HG03103 (cell line): ENCODE measurements at regions not wholly inside any gene's neighbourhood (a gene's known extent, or its start where the extent isn't known, plus 50 kb on each side); places are given as distances from the start of the nearest gene placed in this dataset.

Source experiments
- ATAC-seq: cut with Tn5 transposase; IDR thresholded peaks from one replicate; pipeline ENCODE4 v1.9.1; 2021; ENCODE audit warnings: low read depth; ENCODE audit not compliant: unreplicated experiment

- ATAC-seq = no peak
Observed at GRCh38 chr1:188425687-188426086, 1596.9 kb downstream of the PLA2G4A start.

GRCh38 chr1:188426561-188426960, 1597.8 kb downstream of the PLA2G4A start:
- ATAC-seq = no peak

DNA sequence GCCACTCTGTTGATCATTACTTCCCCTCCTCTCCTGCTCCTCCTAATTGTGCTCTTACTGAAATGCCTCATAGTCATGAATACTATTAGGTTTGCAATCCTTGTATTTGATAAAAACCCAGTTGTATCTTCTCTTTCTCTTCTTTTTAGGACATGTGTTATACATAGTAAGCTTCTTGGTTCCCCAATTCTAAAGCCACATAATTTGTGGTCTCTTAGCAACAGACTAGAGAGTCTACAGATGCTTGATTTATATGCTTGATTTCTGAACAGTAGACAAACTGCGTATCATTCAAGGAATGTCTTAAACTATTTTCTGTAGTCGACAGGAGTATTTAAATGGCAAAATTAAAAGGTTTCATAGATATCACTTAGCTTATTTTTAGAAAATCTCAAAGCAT, 1598.9 kb downstream of the PLA2G4A start:
- ATAC-seq = no peak

- no peak for ATAC-seq
Observed at GRCh38 chr1:188429386-188429785, 1600.6 kb downstream of the PLA2G4A start.

DNA sequence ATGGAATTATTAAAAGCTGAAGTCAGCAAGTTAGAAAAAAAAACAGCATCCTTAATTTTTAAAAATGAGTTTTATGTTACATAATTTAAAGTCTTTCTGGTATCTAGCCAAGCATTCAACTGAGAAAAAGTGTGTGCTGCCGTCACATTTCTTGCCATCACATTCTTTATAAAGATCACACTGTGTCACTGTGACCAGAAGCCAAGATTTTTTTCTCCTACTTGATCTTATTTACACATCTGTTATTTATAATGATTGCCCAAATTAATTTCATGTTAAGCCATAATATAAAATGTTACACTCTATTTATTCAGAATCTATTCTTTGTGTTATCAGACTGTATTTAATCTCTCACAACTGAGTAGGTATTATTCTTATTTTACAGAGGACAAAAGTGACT, 1603.7 kb downstream of the PLA2G4A start:
- no peak for ATAC-seq

- no peak for ATAC-seq
Observed at GRCh38 chr1:188433425-188433824, 1604.7 kb downstream of the PLA2G4A start.

GRCh38 chr1:188444526-188444925, 1615.8 kb downstream of the PLA2G4A start:
- no peak for ATAC-seq

GRCh38 chr1:188462837-188463236, 1634.1 kb downstream of the PLA2G4A start:
- no peak for ATAC-seq

DNA sequence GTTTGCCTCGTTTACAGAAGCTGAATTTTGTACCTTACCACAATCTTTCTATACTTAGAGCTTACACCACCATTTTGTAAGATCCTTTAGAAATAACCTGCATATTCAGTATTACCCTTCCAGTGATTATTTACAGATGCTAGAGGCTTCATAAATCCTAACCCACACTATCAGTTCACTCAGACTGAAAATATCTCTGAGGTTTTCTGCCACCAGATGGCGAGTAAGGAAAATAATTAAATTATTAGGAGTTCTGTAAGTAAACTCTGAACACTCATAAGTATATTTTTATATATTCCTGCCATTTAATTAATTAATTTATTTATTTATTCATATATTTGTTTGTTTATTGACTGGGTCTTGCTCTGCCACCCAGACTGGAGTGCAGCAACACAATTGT, 1635.2 kb downstream of the PLA2G4A start:
- ATAC-seq = no peak

DNA sequence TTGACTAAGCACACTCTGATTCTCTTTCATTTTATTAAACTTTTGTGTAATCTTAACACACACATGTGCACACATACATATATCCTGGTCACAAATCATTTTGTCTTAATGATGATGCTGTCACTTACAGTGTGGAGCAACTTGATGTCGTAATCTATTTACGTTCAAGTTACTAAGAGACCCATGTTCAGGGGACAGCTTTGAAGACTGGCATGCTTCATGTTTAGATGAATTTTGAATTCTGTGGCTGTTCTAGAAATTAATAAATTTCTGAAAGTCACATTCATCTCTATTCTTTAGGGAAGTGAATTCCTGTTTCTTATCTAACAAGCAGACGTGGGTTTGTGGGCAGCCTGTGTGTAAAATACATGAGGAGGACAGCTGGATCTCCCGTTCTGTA, 1637.8 kb downstream of the PLA2G4A start:
- ATAC-seq = no peak

DNA sequence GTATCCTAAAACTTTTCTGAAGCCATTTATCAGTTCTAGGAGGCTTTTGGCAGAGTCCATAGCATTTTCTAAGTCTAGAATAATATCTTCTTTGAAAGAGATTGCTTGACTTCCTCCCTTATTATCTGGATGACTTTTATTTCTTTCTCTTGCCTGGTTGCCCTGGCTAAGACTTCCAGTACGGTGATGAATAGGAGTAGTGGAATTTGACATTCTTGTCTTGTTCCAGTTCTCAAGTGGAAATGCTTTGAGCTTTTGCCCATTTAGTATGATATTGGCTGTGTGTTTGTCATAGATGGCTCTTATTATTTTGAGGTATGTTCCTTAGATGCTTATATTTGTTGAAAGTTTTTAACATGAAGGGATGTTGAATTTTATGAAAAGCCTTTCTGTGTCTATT, 1647.9 kb downstream of the PLA2G4A start:
- ATAC-seq = no peak

GRCh38 chr1:188489336-188490112, 1660.8 kb downstream of the PLA2G4A start:
- no peak for ATAC-seq

- ATAC-seq = no peak
Observed at GRCh38 chr1:188496506-188496905, 1667.8 kb downstream of the PLA2G4A start.

DNA sequence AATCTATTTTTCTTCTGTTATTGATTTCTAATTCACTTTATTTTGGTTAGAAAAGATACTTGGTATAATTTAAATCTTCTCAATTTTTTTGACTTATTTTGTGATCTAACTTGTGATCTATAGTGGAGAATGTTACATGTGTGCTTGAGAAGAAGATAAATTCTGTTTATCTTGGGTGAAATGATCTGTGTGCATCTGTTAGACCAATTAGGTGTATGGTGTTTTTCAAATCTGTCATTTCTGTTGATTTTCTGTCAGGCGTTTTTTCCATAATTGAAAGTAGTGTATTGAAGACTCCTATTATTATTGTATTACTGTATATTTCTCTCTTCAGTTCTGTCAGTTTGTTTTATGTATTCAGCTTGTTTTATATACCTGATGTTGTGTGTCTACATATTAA, 1668.3 kb downstream of the PLA2G4A start:
- no peak for ATAC-seq

DNA sequence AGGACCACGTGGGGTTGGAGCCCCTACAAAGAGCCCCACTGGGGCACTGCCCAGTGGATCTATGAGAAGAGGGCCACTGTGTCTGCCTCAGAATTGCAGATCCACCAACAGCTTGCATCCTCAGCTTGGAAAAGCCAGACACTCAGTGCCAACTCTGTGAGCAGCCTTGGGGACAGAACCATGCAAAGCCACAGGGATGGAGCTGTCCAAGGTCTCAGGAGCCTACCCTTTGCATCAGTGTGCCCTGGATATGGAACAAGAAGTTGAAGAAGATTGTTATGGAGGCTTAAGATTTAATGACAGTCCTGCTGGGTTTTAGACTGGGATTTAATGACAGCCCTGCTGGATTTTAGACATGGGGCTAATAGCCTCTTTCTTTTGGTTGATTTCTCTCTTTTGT, 1670.9 kb downstream of the PLA2G4A start:
- ATAC-seq = no peak

DNA sequence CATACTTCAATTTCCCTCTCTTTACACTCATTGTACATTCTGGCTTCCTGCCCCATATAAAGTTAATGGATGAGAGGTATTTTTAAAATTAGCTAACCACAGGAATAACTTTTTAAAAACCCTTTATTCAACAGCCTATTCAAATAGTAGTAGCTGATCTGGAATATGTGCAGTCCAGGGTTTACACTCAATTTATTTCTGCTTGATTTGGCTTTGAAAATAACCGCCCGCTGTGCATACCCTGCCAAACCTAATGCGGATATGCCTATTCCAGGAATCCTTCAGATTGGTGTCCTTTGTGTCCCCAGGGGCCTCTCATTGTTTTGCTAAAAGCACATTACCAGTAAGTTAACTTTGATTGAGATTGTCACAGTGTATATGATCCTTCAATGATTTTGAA, 1686.2 kb downstream of the PLA2G4A start:
- no peak for ATAC-seq

DNA sequence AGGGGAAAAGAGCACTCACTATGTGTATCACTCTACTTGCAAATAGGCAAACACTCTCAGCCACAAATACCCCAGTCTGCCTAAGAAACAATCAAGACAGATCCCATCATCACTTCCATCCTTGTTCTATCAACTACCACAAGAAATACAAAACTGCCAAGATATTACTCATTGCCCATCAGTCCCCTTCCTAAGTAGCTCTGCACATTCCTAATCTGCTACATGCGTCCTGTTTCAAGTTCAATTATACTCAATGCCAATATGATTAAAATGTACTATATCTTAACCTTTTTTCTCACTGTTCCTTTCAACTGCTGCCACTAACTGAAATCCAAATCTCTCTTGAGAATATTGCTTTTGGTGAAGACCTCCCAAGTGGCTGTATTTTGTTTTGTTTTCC, 1688.4 kb downstream of the PLA2G4A start:
- ATAC-seq = no peak

DNA sequence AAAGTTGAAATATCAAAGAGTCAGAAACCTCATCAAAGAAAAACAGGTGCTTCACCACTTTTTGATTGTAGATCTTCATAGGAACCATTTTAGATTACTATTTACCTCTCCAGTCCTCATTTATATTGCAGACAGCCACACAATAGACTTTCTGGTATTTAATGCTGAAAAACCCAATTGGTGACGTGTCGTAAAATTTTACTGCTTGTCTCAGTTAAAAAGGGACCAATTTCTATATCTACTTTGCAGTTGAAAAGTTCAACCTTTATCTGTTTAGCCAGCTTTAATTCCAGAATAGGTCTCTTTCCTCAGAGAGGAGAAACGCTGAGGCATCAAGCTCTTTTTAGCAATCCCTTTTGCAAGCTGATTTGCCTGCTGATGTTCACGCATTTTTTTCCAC, 1722.4 kb downstream of the PLA2G4A start:
- ATAC-seq = no peak

DNA sequence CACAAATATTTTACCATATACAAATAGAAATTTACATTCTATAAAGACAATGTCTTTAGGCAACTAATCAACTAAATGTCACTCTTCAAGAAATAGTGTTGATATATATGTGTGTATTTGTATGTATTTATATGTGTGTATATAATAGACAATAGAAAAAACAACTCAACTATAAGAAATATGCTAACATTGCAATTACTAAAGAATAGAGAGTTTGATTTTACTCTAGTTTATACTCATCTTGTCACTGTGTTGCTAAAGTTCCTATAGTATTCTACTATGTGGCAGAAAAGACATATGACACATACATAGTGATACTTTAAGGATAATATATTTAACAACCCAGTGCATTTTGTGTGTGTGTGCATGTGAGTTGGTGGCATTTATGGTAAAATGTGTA, 1728.3 kb downstream of the PLA2G4A start:
- no peak for ATAC-seq

- no peak for ATAC-seq
Observed at GRCh38 chr1:188582911-188583532, 1754.3 kb downstream of the PLA2G4A start.

GRCh38 chr1:188584119-188584518, 1755.4 kb downstream of the PLA2G4A start:
- ATAC-seq = no peak

DNA sequence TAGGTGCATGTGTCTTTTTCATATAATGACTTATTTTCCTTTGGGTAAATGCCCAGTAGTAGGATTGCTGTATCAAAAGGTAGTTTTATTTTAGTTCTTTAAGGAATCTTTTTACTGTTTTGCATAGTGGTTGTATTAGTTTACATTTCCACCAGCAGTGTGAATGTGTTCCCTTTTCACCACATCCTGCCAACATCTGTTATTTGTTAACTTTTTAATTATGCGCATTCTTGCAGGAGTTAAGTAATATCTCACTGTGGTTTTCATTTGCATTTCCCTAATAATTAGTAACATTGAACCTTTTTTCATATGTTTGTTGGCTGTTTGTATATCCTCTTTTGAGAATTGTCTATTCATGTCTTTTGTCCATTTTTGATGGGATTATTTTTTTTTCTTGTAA, 1761.9 kb downstream of the PLA2G4A start:
- no peak for ATAC-seq
